NCI-H2227 (cell line): ENCODE measurements at regions not wholly inside any gene's neighbourhood (a gene's known extent, or its start where the extent isn't known, plus 50 kb on each side); places are given as distances from the start of the nearest gene placed in this dataset.
"Not testable (repeated sequence)": the region's sequence is repeated elsewhere in the genome, so short reads cannot be mapped to it uniquely, and the experiment has no call there.

ENCODE experiments used
- DNase-seq: peaks from one replicate; lab custom pipeline; 2025; ENCODE audit not compliant: unreplicated experiment; lab: John Stamatoyannopoulos, UW

- DNase-seq, result no peak
Observed at GRCh38 chr3:17915341-17915740, 172.9 kb upstream of the TBC1D5 start.

GRCh38 chr3:17913359-17913758 lies 170.9 kb upstream of the TBC1D5 start:
- DNase-seq, result no peak

GRCh38 chr3:17911986-17912760 lies 169.7 kb upstream of the TBC1D5 start:
- no peak for DNase-seq

GRCh38 chr3:17910922-17911321 lies 168.5 kb upstream of the TBC1D5 start:
- no peak for DNase-seq

- DNase-seq, result no peak
Observed at GRCh38 chr3:17909714-17910113, 167.3 kb upstream of the TBC1D5 start.

- DNase-seq, result no peak
Observed at GRCh38 chr3:17908399-17909191, 166.2 kb upstream of the TBC1D5 start.

GRCh38 chr3:17905996-17906395 lies 163.6 kb upstream of the TBC1D5 start:
- DNase-seq, result no peak

GRCh38 chr3:17901893-17902292 lies 159.5 kb upstream of the TBC1D5 start:
- DNase-seq, result no peak

GRCh38 chr3:17894434-17895060 lies 152.1 kb upstream of the TBC1D5 start:
- DNase-seq, result no peak

GRCh38 chr3:17891139-17891856 lies 148.9 kb upstream of the TBC1D5 start:
- no peak for DNase-seq

- no peak for DNase-seq
Observed at GRCh38 chr3:17885986-17886385, 143.6 kb upstream of the TBC1D5 start.

GRCh38 chr3:17882981-17883380 lies 140.6 kb upstream of the TBC1D5 start:
- DNase-seq, result no peak

- DNase-seq, result no peak
Observed at GRCh38 chr3:17877299-17877698, 134.9 kb upstream of the TBC1D5 start.

- no peak for DNase-seq
Observed at GRCh38 chr3:17874636-17875035, 132.2 kb upstream of the TBC1D5 start.

- no peak for DNase-seq
Observed at GRCh38 chr3:17872457-17872856, 130.0 kb upstream of the TBC1D5 start.

GRCh38 chr3:17865631-17866030 lies 123.2 kb upstream of the TBC1D5 start:
- DNase-seq, result no peak

- DNase-seq, result no peak
Observed at GRCh38 chr3:17861476-17861875, 119.0 kb upstream of the TBC1D5 start.

GRCh38 chr3:17860840-17861471 lies 118.5 kb upstream of the TBC1D5 start:
- not testable (repeated sequence) for DNase-seq

GRCh38 chr3:17852217-17852616 lies 109.8 kb upstream of the TBC1D5 start:
- DNase-seq, result no peak

GRCh38 chr3:17850448-17850847 lies 108.0 kb upstream of the TBC1D5 start:
- no peak for DNase-seq

GRCh38 chr3:17848102-17848501 lies 105.7 kb upstream of the TBC1D5 start:
- no peak for DNase-seq
